ENCODE measurements at regions not wholly inside any gene's neighbourhood (a gene's known extent, or its start where the extent isn't known, plus 50 kb on each side); places are given as distances from the start of the nearest gene placed in this dataset.

GRCh38 chr10:43728425-43728824 lies 79.7 kb upstream of the ZNF32 start:
- no peak for TF ChIP-seq CTCF (IDR thresholded peaks at IDR 0.05)
- TF ChIP-seq POLR2A (IDR thresholded peaks at IDR 0.05): no peak
- TF ChIP-seq POLR2AphosphoS5 (IDR thresholded peaks at IDR 0.05): no peak
- no peak for TF ChIP-seq EP300 (IDR thresholded peaks at IDR 0.05)

Data from gastroesophageal sphincter (tissue), 3 donors.